PC-3 (cell line): ENCODE measurements at regions not wholly inside any gene's neighbourhood (a gene's known extent, or its start where the extent isn't known, plus 50 kb on each side); places are given as distances from the start of the nearest gene placed in this dataset.
"Not testable (repeated sequence)": the region's sequence is repeated elsewhere in the genome, so short reads cannot be mapped to it uniquely, and the experiment has no call there.

Experiments used
- ATAC-seq: fragments of 200-7000 bp; cut with Tn5 transposase; 2 replicates; pipeline ENCODE4 v1.9.1; 2020; ENCODE audit warnings: mild to moderate bottlenecking, moderate library complexity
- BruUV-seq: library from RNA; stranded (reverse); fragments of 400-500 nt; replicated peaks from 2 replicates; lab custom pipeline; 2021; lab: Mats Ljungman, UMichigan
- CTCF ChIA-PET: fragments of 300-600 bp; sonication (Branson Sonifier 250); formaldehyde crosslinking; loops from one replicate; lab custom pipeline; 2022; ENCODE audit warnings: antibody characterized with exemption; lab: Charles Lee
- POLR2A ChIA-PET: fragments of 300-600 bp; sonication (Branson Sonifier 250); formaldehyde crosslinking; loops from one replicate; lab custom pipeline; 2022; ENCODE audit warnings: antibody characterized with exemption; ENCODE audit not compliant: unreplicated experiment; lab: Charles Lee
- DNase-seq: peaks from one replicate; pipeline ENCODE4 v3.0.0-alpha.2; 2015
- H2AFZ ChIP-seq: fragments of 300-600 bp; sonication (generic); 2 replicates; pipeline ENCODE4 v1.6.0; 2016; ENCODE audit warnings: antibody characterized with exemption, low read length
- H3F3A ChIP-seq: fragments of 300-600 bp; sonication (generic); one replicate; pipeline ENCODE4 v1.6.0; 2017; ENCODE audit warnings: antibody characterized with exemption, low read length, control low read depth, mild to moderate bottlenecking; ENCODE audit not compliant: unreplicated experiment
- H3K27ac ChIP-seq: fragments of 300-600 bp; sonication (generic); 2 replicates; pipeline ENCODE4 v1.5.1; 2016; ENCODE audit warnings: mild to moderate bottlenecking, low read length
- H3K27me3 ChIP-seq: fragments of 300-600 bp; sonication (generic); 2 replicates; pipeline ENCODE4 v1.6.1; 2016; ENCODE audit warnings: low read length, mixed read lengths
- H3K36me3 ChIP-seq: fragments of 300-600 bp; sonication (generic); 2 replicates; pipeline ENCODE4 v1.6.1; 2016; ENCODE audit warnings: low read depth, mixed run types, low read length, mixed read lengths
- H3K4me1 ChIP-seq: fragments of 300-600 bp; sonication (generic); 2 replicates; pipeline ENCODE4 v1.5.1; 2016; ENCODE audit warnings: low read length; ENCODE audit not compliant: insufficient read depth
- H3K4me2 ChIP-seq: fragments of 300-600 bp; sonication (generic); 2 replicates; pipeline ENCODE4 v1.6.0; 2016; ENCODE audit warnings: low read length
- H3K4me3 ChIP-seq: fragments of 300-600 bp; sonication (generic); 2 replicates; pipeline ENCODE4 v1.5.1; 2016; ENCODE audit warnings: mild to moderate bottlenecking, low read length, mixed read lengths
- H3K79me2 ChIP-seq: fragments of 300-600 bp; sonication (generic); 2 replicates; pipeline ENCODE4 v1.6.1; 2017; ENCODE audit warnings: low read length, mixed read lengths
- H3K9ac ChIP-seq: fragments of 300-600 bp; sonication (generic); 2 replicates; pipeline ENCODE4 v1.6.0; 2016; ENCODE audit warnings: mild to moderate bottlenecking, low read length
- H3K9me2 ChIP-seq: fragments of 300-600 bp; sonication (generic); replicated peaks from 2 replicates; pipeline ENCODE4 v1.6.1; 2016; ENCODE audit warnings: mixed run types, low read length, mixed read lengths
- H3K9me3 ChIP-seq: fragments of 300-600 bp; sonication (generic); 2 replicates; pipeline ENCODE4 v1.6.1; 2016; ENCODE audit warnings: low read length, mixed read lengths
- H4K20me1 ChIP-seq: fragments of 300-600 bp; sonication (generic); 2 replicates; pipeline ENCODE4 v1.6.1; 2016; ENCODE audit warnings: low read length, mixed read lengths
- EZH2 ChIP-seq: fragments of 300-600 bp; sonication (generic); IDR thresholded peaks from one replicate; pipeline ENCODE4 v1.6.1; 2017; ENCODE audit warnings: antibody characterized with exemption, mild to moderate bottlenecking, low read length; ENCODE audit not compliant: unreplicated experiment
- EZH2phosphoT487 ChIP-seq: fragments of 300-600 bp; sonication (generic); IDR thresholded peaks from 2 replicates; pipeline ENCODE4 v1.6.1; 2018; ENCODE audit warnings: mild to moderate bottlenecking, antibody characterized with exemption, low read length, borderline replicate concordance
- intact Hi-C: fragments of 100-400 bp; cut with micrococcal nuclease; formaldehyde crosslinking; loops from 2 replicates; pipeline ENCODE4 v1.9.0; 2023
- TF ChIP-seq, protein P1 (sequence below): fragments of 300-600 bp; sonication (generic); conservative IDR thresholded peaks from 2 replicates; pipeline ENCODE4 v1.5.1; 2017; ENCODE audit warnings: antibody characterized with exemption, low read depth, mild to moderate bottlenecking, low read length

DNA sequence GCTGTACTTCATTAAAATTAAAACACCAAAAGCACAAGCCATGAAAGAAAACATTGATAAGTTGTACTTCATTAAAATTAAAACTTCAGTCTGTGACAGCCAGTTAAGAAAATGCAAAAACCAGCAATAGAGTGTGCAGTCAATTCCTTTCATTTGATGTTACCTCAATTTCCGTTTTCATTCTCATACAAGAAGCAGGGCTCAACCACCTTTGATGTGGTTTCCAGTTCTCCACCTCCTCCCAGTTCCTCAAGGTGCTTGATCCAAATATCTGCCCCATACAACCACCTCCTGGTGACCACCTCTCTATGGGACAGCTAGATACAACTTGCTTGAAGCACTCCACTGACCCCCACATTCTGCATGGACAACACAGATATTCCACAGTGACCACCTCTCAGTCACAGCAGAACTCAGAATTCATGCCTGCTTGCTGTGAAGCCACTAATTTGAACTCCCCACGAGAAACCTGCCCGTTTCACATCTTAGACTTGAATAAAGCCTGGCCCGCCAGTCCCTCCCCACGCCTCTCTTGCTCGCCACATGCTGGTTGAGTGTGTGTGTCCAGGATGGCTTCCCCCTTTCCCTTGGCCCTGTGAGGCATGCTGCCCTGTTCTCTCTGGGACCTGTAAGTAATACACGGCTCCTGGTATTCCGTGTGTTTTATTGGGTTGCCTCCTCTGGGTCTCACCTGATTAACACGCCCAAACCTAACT, 66.1 kb downstream of the FAM50B start:
- ATAC-seq (no peak), DNase-seq (no peak)
- H3K9me2 ChIP-seq = no peaks in the 10 kb centered on the region
- H3K4me1 ChIP-seq = peaks cover 42% of the 10 kb centered on the region
- no peaks in the 10 kb centered on the region for H3K9me3 ChIP-seq
- H2AFZ ChIP-seq = no peak overlapping the region
- H3K27me3 ChIP-seq = no peaks in the 10 kb centered on the region
- BruUV-seq = no TSS peak
- no peak overlapping the region for H3K4me2 ChIP-seq
- TF ChIP-seq, protein P1, sequence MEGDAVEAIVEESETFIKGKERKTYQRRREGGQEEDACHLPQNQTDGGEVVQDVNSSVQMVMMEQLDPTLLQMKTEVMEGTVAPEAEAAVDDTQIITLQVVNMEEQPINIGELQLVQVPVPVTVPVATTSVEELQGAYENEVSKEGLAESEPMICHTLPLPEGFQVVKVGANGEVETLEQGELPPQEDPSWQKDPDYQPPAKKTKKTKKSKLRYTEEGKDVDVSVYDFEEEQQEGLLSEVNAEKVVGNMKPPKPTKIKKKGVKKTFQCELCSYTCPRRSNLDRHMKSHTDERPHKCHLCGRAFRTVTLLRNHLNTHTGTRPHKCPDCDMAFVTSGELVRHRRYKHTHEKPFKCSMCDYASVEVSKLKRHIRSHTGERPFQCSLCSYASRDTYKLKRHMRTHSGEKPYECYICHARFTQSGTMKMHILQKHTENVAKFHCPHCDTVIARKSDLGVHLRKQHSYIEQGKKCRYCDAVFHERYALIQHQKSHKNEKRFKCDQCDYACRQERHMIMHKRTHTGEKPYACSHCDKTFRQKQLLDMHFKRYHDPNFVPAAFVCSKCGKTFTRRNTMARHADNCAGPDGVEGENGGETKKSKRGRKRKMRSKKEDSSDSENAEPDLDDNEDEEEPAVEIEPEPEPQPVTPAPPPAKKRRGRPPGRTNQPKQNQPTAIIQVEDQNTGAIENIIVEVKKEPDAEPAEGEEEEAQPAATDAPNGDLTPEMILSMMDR = no peak
- TF ChIP-seq EZH2phosphoT487 (no peak), EZH2 (no peak)
- ChIA-PET POLR2A (no interaction called here), CTCF (no interaction called here)
- H3K36me3 ChIP-seq = no peaks in the 10 kb centered on the region
- H3K79me2 ChIP-seq = no peaks in the 10 kb centered on the region
- H3K4me3 ChIP-seq = no peak overlapping the region
- intact Hi-C loops = no loop called here
- no peaks in the 10 kb centered on the region for H4K20me1 ChIP-seq
- H3K27ac ChIP-seq = no peak overlapping the region
- no peak overlapping the region for H3K9ac ChIP-seq
- peaks cover 10% of the 10 kb centered on the region for H3F3A ChIP-seq

DNA sequence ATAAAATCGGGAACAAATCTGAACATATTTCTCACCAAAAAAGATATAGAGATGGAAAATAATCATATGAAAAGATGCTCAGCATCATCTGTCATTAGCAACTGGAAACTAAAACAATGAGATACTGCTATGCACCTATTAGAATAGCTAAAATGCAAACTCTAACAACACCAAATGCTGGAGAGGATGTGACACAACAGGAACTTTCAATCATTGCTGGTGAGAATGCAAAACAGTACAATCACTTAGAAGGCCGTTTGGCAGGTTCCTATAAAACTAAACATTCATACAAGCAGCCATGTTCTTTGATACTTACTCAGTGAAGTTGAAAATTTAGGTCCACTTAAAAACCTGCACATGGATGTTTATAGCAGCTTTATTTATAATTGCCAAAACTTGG, 67.0 kb downstream of the FAM50B start:
- peaks cover 10% of the 10 kb centered on the region for H3F3A ChIP-seq
- intact Hi-C loops = no loop called here

DNA sequence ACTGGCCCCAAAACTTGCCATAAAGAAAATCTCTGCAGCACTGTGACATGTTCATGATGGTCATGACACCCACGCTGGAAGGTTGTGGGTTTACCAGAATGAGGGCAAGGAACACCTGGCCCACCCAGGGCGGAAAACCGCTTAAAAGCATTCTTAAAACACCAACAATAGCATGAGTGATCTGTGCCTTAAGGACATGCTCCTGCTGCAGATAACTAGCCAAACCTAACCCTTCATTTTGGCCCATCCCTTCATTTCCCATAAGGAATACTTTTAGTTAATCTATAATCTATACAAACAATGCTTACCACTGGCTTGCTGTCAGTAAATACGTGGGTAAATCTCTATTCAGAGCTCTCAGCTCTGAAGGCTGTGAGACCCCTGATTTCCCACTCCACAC, 67.6 kb downstream of the FAM50B start:
- H3K9me2 ChIP-seq, BruUV-seq, H3K4me2 ChIP-seq, H3K79me2 ChIP-seq, H3K9me3 ChIP-seq, POLR2A ChIA-PET, DNase-seq, intact Hi-C loops, ATAC-seq, CTCF ChIA-PET, H3K4me3 ChIP-seq, H2AFZ ChIP-seq, H3K9ac ChIP-seq, H3K27me3 ChIP-seq, H3K36me3 ChIP-seq, H4K20me1 ChIP-seq, H3K27ac ChIP-seq: not testable (repeated sequence)
- H3F3A ChIP-seq = peaks cover 10% of the 10 kb centered on the region
- peaks cover 27% of the 10 kb centered on the region for H3K4me1 ChIP-seq

More for the DNA sequence above, 67.0 kb downstream of the FAM50B start:
- H3K79me2 ChIP-seq = no peaks in the 10 kb centered on the region
- POLR2A ChIA-PET = no interaction called here
- no peak overlapping the region for H3K9ac ChIP-seq
- ATAC-seq (no peak), DNase-seq (no peak)
- H3K4me3 ChIP-seq = no peak overlapping the region
- CTCF ChIA-PET = no interaction called here
- H3K27me3 ChIP-seq = no peaks in the 10 kb centered on the region
- H3K9me2 ChIP-seq = no peaks in the 10 kb centered on the region
- no TSS peak for BruUV-seq
- peaks cover 33% of the 10 kb centered on the region for H3K4me1 ChIP-seq
- TF ChIP-seq EZH2phosphoT487 = no peak
- TF ChIP-seq, protein P1 = no peak
- no peak for TF ChIP-seq EZH2
- H4K20me1 ChIP-seq = no peaks in the 10 kb centered on the region
- H3K4me2 ChIP-seq = no peak overlapping the region
- no peaks in the 10 kb centered on the region for H3K36me3 ChIP-seq
- no peak overlapping the region for H3K27ac ChIP-seq
- no peaks in the 10 kb centered on the region for H3K9me3 ChIP-seq
- H2AFZ ChIP-seq = no peak overlapping the region
